A549 (cell line): ENCODE measurements at regions not wholly inside any gene's neighbourhood (a gene's known extent, or its start where the extent isn't known, plus 50 kb on each side); places are given as distances from the start of the nearest gene placed in this dataset.

ENCODE experiments used
- ATAC-seq, 2 experiments: fragments of 200-7000 bp in 1 of 2; fragments of >200 bp in 1 of 2; cut with Nextera tagmentation in 1 of 2; cut with Tn5 transposase in 1 of 2; 3 replicates each; pipeline versions ENCODE4 v1.8.0 to v1.9.1; 2018 to 2020; ENCODE audit warnings: mild to moderate bottlenecking in 1 of 2, moderate library complexity in 1 of 2
- CTCF ChIA-PET: fragments of 300-600 bp; sonication (Branson Sonifier 250); formaldehyde crosslinking; extraction: SDS; loops from one replicate; lab custom pipeline; 2021; ENCODE audit warnings: antibody characterized with exemption, inconsistent platforms; lab: Yijun Ruan, JAX
- POLR2A ChIA-PET: fragments of 350-600 bp; formaldehyde crosslinking; extraction: SDS; loops from one replicate; lab custom pipeline; 2021; ENCODE audit warnings: antibody characterized with exemption, inconsistent platforms; lab: Yijun Ruan, JAX
- DNase-seq, 2 experiments: peaks; one replicate each; pipeline versions ENCODE4 v3.0.0 to v3.0.0-alpha.2; 2011 to 2016; ENCODE audit warnings: low read depth in 1 of 2, low spot score in 1 of 2
- FAIRE-seq: peaks from 2 replicates; lab custom pipeline; 2011; peaks lifted over from hg19 to GRCh38; lab: Jason Lieb, UNC
- H3K27ac ChIP-seq, 2 experiments: fragments of >200 bp; sonication (Bioruptor Twin); formaldehyde crosslinking; 3 replicates each; pipeline ENCODE4 v1.5.1; 2016 to 2017
- H3K4me1 ChIP-seq: fragments of >200 bp; sonication (Bioruptor Twin); formaldehyde crosslinking; 3 replicates; pipeline ENCODE4 v1.6.1; 2016
- H3K4me2 ChIP-seq: fragments of >200 bp; sonication (Bioruptor Twin); formaldehyde crosslinking; 3 replicates; pipeline ENCODE4 v1.6.1; 2016
- H3K4me3 ChIP-seq: fragments of >200 bp; sonication (Bioruptor Twin); formaldehyde crosslinking; 3 replicates; pipeline ENCODE4 v1.5.1; 2016
- H3K9me3 ChIP-seq: fragments of >200 bp; sonication (Bioruptor Twin); formaldehyde crosslinking; 3 replicates; pipeline ENCODE4 v1.6.1; 2016
- CHD2 ChIP-seq: fragments of 150-350 bp; IDR thresholded peaks from 2 replicates; pipeline ENCODE4 v1.6.1; 2014; ENCODE audit warnings: low read length; ENCODE audit not compliant: partially characterized antibody
- CHD4 ChIP-seq: fragments of 200-600 bp; sonication (generic); IDR thresholded peaks from 2 replicates; pipeline ENCODE4 v1.6.1; 2016; ENCODE audit warnings: antibody characterized with exemption, mild to moderate bottlenecking, borderline replicate concordance
- EHF ChIP-seq: fragments of 250-450 bp; sonication (Bioruptor Pico); IDR thresholded peaks from 2 replicates; pipeline ENCODE4 v1.5.0; 2020; ENCODE audit warnings: mild to moderate bottlenecking
- EHMT2 ChIP-seq: fragments of 200-600 bp; sonication (generic); IDR thresholded peaks from 2 replicates; pipeline ENCODE4 v1.6.1; 2016; ENCODE audit warnings: antibody characterized with exemption, low read depth, mild to moderate bottlenecking, moderate library complexity
- ELK1 ChIP-seq: fragments of 150-350 bp; IDR thresholded peaks from 2 replicates; pipeline ENCODE4 v1.6.1; 2014; ENCODE audit warnings: low read depth, mild to moderate bottlenecking, low read length
- ESRRA ChIP-seq: fragments of 150-350 bp; IDR thresholded peaks from 2 replicates; pipeline ENCODE4 v1.6.1; 2014; ENCODE audit warnings: mild to moderate bottlenecking, low read length, borderline replicate concordance
- FOSB ChIP-seq: fragments of 250-450 bp; sonication (Bioruptor Pico); IDR thresholded peaks from 2 replicates; pipeline ENCODE4 v1.5.0; 2020; ENCODE audit warnings: mild to moderate bottlenecking, moderate library complexity
- FOXS1 ChIP-seq: fragments of 250-450 bp; sonication (Bioruptor Pico); IDR thresholded peaks from 2 replicates; pipeline ENCODE4 v1.5.0; 2020; ENCODE audit warnings: mild to moderate bottlenecking, moderate library complexity
- HEYL ChIP-seq: fragments of 250-450 bp; sonication (Bioruptor Pico); IDR thresholded peaks from 2 replicates; pipeline ENCODE4 v1.8.0; 2021; ENCODE audit warnings: mild to moderate bottlenecking, moderate library complexity
- KDM1A ChIP-seq: fragments of 200-600 bp; sonication (generic); IDR thresholded peaks from 2 replicates; pipeline ENCODE4 v1.6.1; 2016; ENCODE audit warnings: low read depth, mild to moderate bottlenecking
- KDM5A ChIP-seq: fragments of 200-600 bp; sonication (generic); IDR thresholded peaks from 2 replicates; pipeline ENCODE4 v1.6.1; 2016; ENCODE audit warnings: antibody characterized with exemption, mild to moderate bottlenecking
- NR3C1 ChIP-seq: fragments of >200 bp; sonication (Bioruptor Twin); formaldehyde crosslinking; IDR thresholded peaks from 3 replicates; pipeline ENCODE4 v1.6.1; 2017
- PHF8 ChIP-seq: fragments of 200-600 bp; sonication (generic); IDR thresholded peaks from 2 replicates; pipeline ENCODE4 v1.6.1; 2016; ENCODE audit warnings: low read depth, mild to moderate bottlenecking, antibody characterized with exemption, moderate library complexity, borderline replicate concordance
- RARB ChIP-seq: fragments of 250-450 bp; sonication (Bioruptor Pico); IDR thresholded peaks from 2 replicates; pipeline ENCODE4 v1.8.0; 2021; ENCODE audit warnings: mild to moderate bottlenecking, moderate library complexity
- TFCP2L1 ChIP-seq: fragments of 250-450 bp; sonication (Bioruptor Pico); IDR thresholded peaks from 2 replicates; pipeline ENCODE4 v1.5.0; 2021; ENCODE audit warnings: mild to moderate bottlenecking
- ZC3H11A ChIP-seq: fragments of 450-650 bp; IDR thresholded peaks from 2 replicates; pipeline ENCODE4 v1.6.1; 2014; ENCODE audit warnings: antibody characterized with exemption, mild to moderate bottlenecking
- ZNF302 ChIP-seq: fragments of 250-450 bp; sonication (Bioruptor Pico); IDR thresholded peaks from 2 replicates; pipeline ENCODE4 v1.9.0; 2021; ENCODE audit warnings: inconsistent platforms, mild to moderate bottlenecking, moderate library complexity
- WGBS: methylation state at CpG from one replicate; pipeline ENCODE4 v1.1.6; 2017; ENCODE audit errors: missing lambda C conversion rate; 5-methylcytosine and 5-hydroxymethylcytosine counted together
- TF ChIP-seq, protein P1 (sequence below): fragments of >200 bp; sonication (Bioruptor Twin); formaldehyde crosslinking; IDR thresholded peaks from 3 replicates; pipeline ENCODE4 v1.6.1; 2016
- TF ChIP-seq, protein P2 (sequence below): fragments of >200 bp; sonication (Bioruptor Twin); formaldehyde crosslinking; IDR thresholded peaks from 2 replicates; pipeline ENCODE4 v1.6.1; 2016

DNA sequence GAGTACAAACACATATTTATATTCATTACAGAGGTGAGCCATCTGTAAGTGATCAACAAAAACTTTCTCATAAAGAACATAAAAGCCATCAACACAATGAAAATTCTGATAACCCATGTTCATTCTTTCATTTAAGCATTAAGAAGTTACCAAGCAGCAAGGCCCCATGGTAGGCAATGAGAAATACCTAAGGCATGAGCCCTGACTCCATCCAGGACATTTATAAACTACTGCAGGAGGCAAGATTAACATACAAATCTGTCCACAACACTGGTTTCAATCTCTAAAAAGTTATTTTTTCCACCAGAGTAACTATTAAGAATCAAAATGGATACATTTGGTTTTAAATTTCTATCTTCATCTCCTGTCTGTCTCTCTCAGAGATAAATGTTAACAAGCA is 76.1 kb downstream of the SIPA1L2 start (continued):
- TF ChIP-seq KDM1A = no peak

DNA sequence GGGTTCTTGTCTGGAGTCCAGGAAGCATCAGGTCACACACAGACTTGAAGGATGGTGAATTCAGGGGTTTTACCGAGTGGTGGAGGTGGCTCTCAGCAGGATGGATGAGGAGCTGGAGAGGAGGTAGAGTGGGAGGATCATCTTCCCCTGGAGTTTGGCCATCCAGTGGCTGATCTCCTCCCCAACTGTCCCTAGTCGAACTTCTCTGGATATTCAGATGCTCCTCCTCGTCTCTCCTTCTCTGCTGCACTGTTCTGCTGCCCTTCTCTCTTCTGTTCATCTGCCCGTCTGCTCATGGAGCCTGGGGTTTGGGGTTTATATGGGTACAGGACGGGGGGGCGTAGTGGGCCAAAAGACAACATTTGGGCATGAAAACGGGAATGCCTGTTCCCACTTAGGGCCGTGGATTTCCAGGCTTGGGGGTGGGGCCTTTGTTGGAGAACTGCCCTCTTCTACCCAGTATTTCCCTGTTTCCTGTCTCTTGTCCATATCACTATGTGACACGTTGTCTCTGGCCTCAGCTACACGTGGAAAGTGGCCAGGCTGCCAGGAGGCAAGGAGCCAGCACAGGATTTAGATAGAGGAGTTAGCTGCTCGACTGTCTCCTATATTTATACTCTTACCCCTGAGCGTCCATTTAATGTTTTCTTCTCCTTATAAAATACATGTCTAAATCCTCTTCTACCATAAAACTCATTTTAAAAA is 76.7 kb downstream of the SIPA1L2 start:
- TF ChIP-seq CHD4 (no peak), ESRRA (no peak), EHMT2 (no peak), ELK1 (no peak), NR3C1 (no peak), TFCP2L1 (CRISPR knock-in tag) (no peak), ZNF302 (no peak), KDM5A (no peak), PHF8 (no peak), HEYL (no peak)
- TF ChIP-seq, protein P1, sequence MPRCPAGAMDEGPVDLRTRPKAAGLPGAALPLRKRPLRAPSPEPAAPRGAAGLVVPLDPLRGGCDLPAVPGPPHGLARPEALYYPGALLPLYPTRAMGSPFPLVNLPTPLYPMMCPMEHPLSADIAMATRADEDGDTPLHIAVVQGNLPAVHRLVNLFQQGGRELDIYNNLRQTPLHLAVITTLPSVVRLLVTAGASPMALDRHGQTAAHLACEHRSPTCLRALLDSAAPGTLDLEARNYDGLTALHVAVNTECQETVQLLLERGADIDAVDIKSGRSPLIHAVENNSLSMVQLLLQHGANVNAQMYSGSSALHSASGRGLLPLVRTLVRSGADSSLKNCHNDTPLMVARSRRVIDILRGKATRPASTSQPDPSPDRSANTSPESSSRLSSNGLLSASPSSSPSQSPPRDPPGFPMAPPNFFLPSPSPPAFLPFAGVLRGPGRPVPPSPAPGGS = no peak
- ChIA-PET CTCF (interaction anchor here (1.0 to 1.1 kb wide), 2 partner anchors 9 to 26 kb away, joined by 3 read pairs; no protein-coding TSS in a partner anchor), POLR2A (no interaction called here)
- no peak for ATAC-seq
- Histone ChIP-seq H3K27ac (no peak overlapping the region), H3K4me1 (peaks cover 30% of the 10 kb centered on the region), H3K4me2 (no peak overlapping the region), H3K9me3 (no peaks in the 10 kb centered on the region), H3K4me3 (no peak overlapping the region)
- no peak for DNase-seq
- no peak for FAIRE-seq
- WGBS = 76% methylated on average over 12 of the region's 12 CpGs

DNA sequence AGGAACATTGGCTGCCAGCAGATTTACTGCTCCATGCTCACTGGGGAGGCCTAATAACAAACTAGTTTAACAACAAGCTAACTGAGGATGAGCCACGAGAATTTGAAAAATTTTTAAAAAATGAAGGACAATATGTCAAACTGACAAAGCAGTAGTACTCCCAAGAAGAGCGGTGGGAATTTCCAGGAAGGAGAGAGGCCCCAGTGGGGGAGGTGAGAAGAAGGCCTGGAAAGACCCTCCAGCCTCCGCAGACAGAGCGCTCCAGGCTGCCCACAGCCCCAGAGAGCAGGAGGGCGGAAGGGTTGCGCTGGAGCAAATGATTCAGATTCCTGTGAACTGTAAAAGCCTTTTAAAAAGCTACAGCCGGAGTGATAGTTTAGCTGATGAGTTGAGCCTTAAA is 78.5 kb downstream of the SIPA1L2 start:
- no peak overlapping the region for H3K4me3 ChIP-seq
- 92% methylated on average over 7 of the region's 7 CpGs for WGBS
- POLR2A ChIA-PET = no interaction called here
- CTCF ChIA-PET = interaction anchor here (1.0 kb wide), 1 partner anchor 19 kb away, joined by 3 read pairs; no protein-coding TSS in a partner anchor
- H3K27ac ChIP-seq = no peak overlapping the region
- peaks cover 18% of the 10 kb centered on the region for H3K4me1 ChIP-seq
- no peak overlapping the region for H3K4me2 ChIP-seq
- ATAC-seq (no peak), DNase-seq (no peak), FAIRE-seq (no peak)
- no peak for TF ChIP-seq CHD2
- TF ChIP-seq RARB (CRISPR knock-in tag) = no peak
- TF ChIP-seq KDM1A = no peak
- TF ChIP-seq, protein P2, sequence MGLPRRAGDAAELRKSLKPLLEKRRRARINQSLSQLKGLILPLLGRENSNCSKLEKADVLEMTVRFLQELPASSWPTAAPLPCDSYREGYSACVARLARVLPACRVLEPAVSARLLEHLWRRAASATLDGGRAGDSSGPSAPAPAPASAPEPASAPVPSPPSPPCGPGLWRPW = no peak
- no peak for TF ChIP-seq ZC3H11A
- TF ChIP-seq HEYL = no peak
- no peak for TF ChIP-seq KDM5A
- TF ChIP-seq, protein P1 = no peak
- no peak for TF ChIP-seq ELK1
- TF ChIP-seq FOXS1 = no peak
- no peak for TF ChIP-seq EHF (CRISPR knock-in tag)
- TF ChIP-seq FOSB (CRISPR knock-in tag) = no peak
- H3K9me3 ChIP-seq = no peaks in the 10 kb centered on the region
